SK-N-MC (cell line): ENCODE measurements at regions not wholly inside any gene's neighbourhood (a gene's known extent, or its start where the extent isn't known, plus 50 kb on each side); places are given as distances from the start of the nearest gene placed in this dataset.

Experiments
- DNase-seq: peaks from one replicate; pipeline ENCODE4 v3.0.0-alpha.2; 2011; ENCODE audit warnings: low read depth, low spot score
- H3K27ac ChIP-seq: fragments of 200-600 bp; sonication (generic); 2 replicates; pipeline ENCODE4 v1.5.1; 2016; ENCODE audit warnings: mixed run types
- H3K36me3 ChIP-seq: fragments of 200-600 bp; sonication (generic); 2 replicates; pipeline ENCODE4 v1.6.1; 2017; ENCODE audit warnings: antibody characterized with exemption, low read length, mixed read lengths; ENCODE audit not compliant: insufficient read depth
- H3K4me3 ChIP-seq: fragments of 200-600 bp; sonication (generic); 2 replicates; pipeline ENCODE4 v1.5.1; 2016
- H3K9ac ChIP-seq: fragments of 200-600 bp; sonication (generic); 2 replicates; pipeline ENCODE4 v1.8.0; 2017; ENCODE audit warnings: mixed run types, mixed read lengths; ENCODE audit not compliant: insufficient read length
- H3K9me3 ChIP-seq: fragments of 200-600 bp; sonication (generic); 2 replicates; pipeline ENCODE4 v1.6.1; 2017; ENCODE audit warnings: low read depth, mild to moderate bottlenecking, antibody characterized with exemption, low read length, moderate library complexity, mixed read lengths
- EZH2 ChIP-seq: fragments of 200-600 bp; sonication (generic); IDR thresholded peaks from one replicate; pipeline ENCODE4 v1.6.1; 2017; ENCODE audit warnings: antibody characterized with exemption
- FOXP2 ChIP-seq: optimal IDR thresholded peaks from 2 replicates; pipeline ENCODE3; 2011; ENCODE audit warnings: mild to moderate bottlenecking, moderate library complexity; ENCODE audit not compliant: insufficient read depth; ENCODE audit errors: extremely low read length, control extremely low read depth
- POLR2AphosphoS5 ChIP-seq: IDR thresholded peaks from 2 replicates; pipeline ENCODE4 v1.6.1; 2012; ENCODE audit warnings: mild to moderate bottlenecking, low read depth, low read length, borderline replicate concordance

GRCh38 chr4:58606303-58606702 lies 1496.1 kb upstream of the IGFBP7 start:
- DNase-seq, result no peak
- H3K9ac ChIP-seq, result no peak overlapping the region
- TF ChIP-seq EZH2 (no peak), FOXP2 (no peak), POLR2AphosphoS5 (no peak)

GRCh38 chr4:58603951-58604350 lies 1493.8 kb upstream of the IGFBP7 start:
- Histone ChIP-seq H3K27ac (no peak overlapping the region), H3K9me3 (no peaks in the 10 kb centered on the region), H3K36me3 (no peaks in the 10 kb centered on the region), H3K4me3 (no peak overlapping the region), H3K9ac (no peak overlapping the region)
- DNase-seq, result no peak
- TF ChIP-seq EZH2 (no peak), POLR2AphosphoS5 (no peak), FOXP2 (no peak)

More at GRCh38 chr4:58606303-58606702, 1496.1 kb upstream of the IGFBP7 start:
- H3K9me3 ChIP-seq, result no peaks in the 10 kb centered on the region
- H3K36me3 ChIP-seq, result no peaks in the 10 kb centered on the region
- no peak overlapping the region for H3K27ac ChIP-seq
- no peak overlapping the region for H3K4me3 ChIP-seq

GRCh38 chr4:58602731-58603359 lies 1492.7 kb upstream of the IGFBP7 start:
- TF ChIP-seq POLR2AphosphoS5 (no peak), FOXP2 (no peak), EZH2 (no peak)
- Histone ChIP-seq H3K27ac (no peak overlapping the region), H3K9ac (no peak overlapping the region), H3K4me3 (no peak overlapping the region), H3K36me3 (no peaks in the 10 kb centered on the region), H3K9me3 (no peaks in the 10 kb centered on the region)
- no peak for DNase-seq

GRCh38 chr4:58602022-58602421 lies 1491.8 kb upstream of the IGFBP7 start:
- Histone ChIP-seq H3K9ac (no peak overlapping the region), H3K4me3 (no peak overlapping the region), H3K9me3 (no peaks in the 10 kb centered on the region), H3K36me3 (no peaks in the 10 kb centered on the region), H3K27ac (no peak overlapping the region)
- TF ChIP-seq EZH2 (no peak), FOXP2 (no peak), POLR2AphosphoS5 (no peak)
- no peak for DNase-seq

- Histone ChIP-seq H3K9me3 (no peaks in the 10 kb centered on the region), H3K27ac (no peak overlapping the region), H3K36me3 (no peaks in the 10 kb centered on the region), H3K9ac (no peak overlapping the region), H3K4me3 (no peak overlapping the region)
- TF ChIP-seq POLR2AphosphoS5 (no peak), FOXP2 (no peak), EZH2 (no peak)
- DNase-seq, result no peak
Observed at GRCh38 chr4:58600290-58600689, 1490.1 kb upstream of the IGFBP7 start.

GRCh38 chr4:58590722-58591121 lies 1480.5 kb upstream of the IGFBP7 start:
- no peak overlapping the region for H3K27ac ChIP-seq
- DNase-seq, result no peak
- TF ChIP-seq POLR2AphosphoS5 (no peak), FOXP2 (no peak)
- no peaks in the 10 kb centered on the region for H3K36me3 ChIP-seq
- no peaks in the 10 kb centered on the region for H3K9me3 ChIP-seq
- no peak overlapping the region for H3K9ac ChIP-seq
- H3K4me3 ChIP-seq, result no peak overlapping the region

- no peak overlapping the region for H3K4me3 ChIP-seq
- TF ChIP-seq EZH2, result no peak
- no peak for TF ChIP-seq FOXP2
- no peak for TF ChIP-seq POLR2AphosphoS5
- no peak for DNase-seq
- H3K27ac ChIP-seq, result no peak overlapping the region
- no peaks in the 10 kb centered on the region for H3K9me3 ChIP-seq
- no peak overlapping the region for H3K9ac ChIP-seq
- H3K36me3 ChIP-seq, result no peaks in the 10 kb centered on the region
Observed at GRCh38 chr4:58587856-58588255, 1477.7 kb upstream of the IGFBP7 start.

- no peaks in the 10 kb centered on the region for H3K36me3 ChIP-seq
- no peak overlapping the region for H3K27ac ChIP-seq
- H3K9me3 ChIP-seq, result no peaks in the 10 kb centered on the region
- H3K9ac ChIP-seq, result no peak overlapping the region
- no peak for DNase-seq
- TF ChIP-seq EZH2, result no peak
- TF ChIP-seq FOXP2, result no peak
- TF ChIP-seq POLR2AphosphoS5, result no peak
- no peak overlapping the region for H3K4me3 ChIP-seq
Observed at GRCh38 chr4:58566260-58566659, 1456.1 kb upstream of the IGFBP7 start.
